GM21515 (cell line): ENCODE measurements at regions not wholly inside any gene's neighbourhood (a gene's known extent, or its start where the extent isn't known, plus 50 kb on each side); places are given as distances from the start of the nearest gene placed in this dataset.

Experiments
- ATAC-seq: cut with Tn5 transposase; IDR thresholded peaks from one replicate; pipeline ENCODE4 v1.9.1; 2021; ENCODE audit not compliant: unreplicated experiment

- no peak for ATAC-seq
Measured at GRCh38 chr1:118254491-118255425, 69.7 kb upstream of the SPAG17 start.

- ATAC-seq, result no peak
Measured at GRCh38 chr1:118254001-118254400, 69.0 kb upstream of the SPAG17 start.

DNA sequence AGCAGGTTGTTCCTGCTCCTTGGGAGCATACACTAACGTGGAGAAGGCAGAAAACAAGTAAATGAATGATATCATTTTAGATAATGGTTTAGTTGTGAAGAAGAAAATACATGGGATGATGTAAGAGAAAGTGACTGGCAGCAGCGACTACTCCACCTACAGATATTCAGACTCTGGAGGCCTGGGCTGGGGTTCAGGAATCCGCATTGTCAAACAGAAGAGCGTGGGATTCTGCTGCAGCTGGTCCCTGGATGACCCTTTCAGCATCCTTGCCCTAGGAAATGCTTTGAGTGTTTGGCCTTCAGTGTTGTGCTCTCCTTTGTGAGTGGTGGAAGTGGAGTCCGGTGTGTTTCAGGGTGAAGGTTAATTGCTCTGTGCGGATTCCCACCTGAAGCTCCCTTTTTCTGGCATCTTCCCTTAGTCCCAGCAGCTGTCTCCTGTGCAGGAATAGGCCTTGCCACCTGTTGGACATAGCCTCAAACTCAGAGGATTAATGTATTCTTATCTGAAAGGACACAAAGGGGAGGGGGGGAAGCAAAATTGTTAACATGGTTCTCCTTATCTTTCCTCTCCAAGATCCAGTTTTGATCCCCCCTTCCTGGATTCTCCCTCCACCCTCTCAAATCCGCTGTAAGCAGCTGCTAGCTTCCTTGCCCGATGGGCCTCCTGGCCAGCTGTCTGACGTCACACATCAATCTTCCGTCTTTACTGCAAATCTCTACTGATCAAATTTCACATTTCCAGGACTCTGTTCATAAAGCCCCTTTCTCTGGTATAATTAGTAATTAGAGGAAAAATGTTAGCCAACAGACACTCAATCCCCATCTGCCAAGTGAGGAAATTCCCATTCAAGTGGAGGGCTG is 68.3 kb upstream of the SPAG17 start:
- ATAC-seq, result no peak

- ATAC-seq, result no peak
Measured at GRCh38 chr1:118252624-118253023, 67.6 kb upstream of the SPAG17 start.

DNA sequence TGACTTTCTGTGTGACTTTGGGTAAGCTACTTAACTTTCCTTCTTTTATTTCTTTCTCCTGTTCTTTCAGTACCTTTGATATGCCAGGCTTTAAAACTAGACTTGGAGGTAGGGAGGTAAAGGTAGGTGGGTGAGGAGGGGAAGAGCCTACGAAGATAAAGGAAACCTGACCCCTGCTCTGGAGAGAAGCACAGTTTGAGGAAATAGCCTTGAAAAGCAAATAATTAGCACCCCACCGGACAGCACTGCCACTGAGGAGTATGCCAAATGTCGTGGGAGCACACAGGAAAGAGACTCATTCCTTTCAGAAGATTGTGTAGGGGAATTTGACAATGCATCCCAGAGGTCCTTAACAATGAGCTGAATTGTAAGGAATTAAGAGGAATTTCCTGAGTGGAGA is 65.2 kb upstream of the SPAG17 start:
- no peak for ATAC-seq

GRCh38 chr1:118249641-118250040 is 64.6 kb upstream of the SPAG17 start:
- ATAC-seq, result no peak

DNA sequence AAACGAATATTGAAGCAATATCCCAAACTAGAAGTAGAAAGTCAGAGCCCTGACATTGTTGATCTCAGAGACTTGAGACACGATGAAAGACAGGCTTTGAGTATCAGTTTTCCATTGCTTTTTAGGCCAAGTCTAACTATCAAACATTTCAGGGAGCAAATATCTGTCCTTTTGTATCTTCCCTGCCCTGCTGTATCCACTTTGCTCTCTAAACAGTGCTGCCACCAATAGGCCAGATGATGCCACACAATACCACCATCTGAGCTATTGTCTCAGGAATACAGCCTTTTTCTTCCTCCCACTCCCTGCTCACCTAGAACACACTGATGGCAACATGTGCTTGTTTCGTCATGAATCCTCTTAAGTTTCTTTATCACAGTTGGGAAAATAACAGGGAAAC is 62.6 kb upstream of the SPAG17 start:
- ATAC-seq, result no peak

DNA sequence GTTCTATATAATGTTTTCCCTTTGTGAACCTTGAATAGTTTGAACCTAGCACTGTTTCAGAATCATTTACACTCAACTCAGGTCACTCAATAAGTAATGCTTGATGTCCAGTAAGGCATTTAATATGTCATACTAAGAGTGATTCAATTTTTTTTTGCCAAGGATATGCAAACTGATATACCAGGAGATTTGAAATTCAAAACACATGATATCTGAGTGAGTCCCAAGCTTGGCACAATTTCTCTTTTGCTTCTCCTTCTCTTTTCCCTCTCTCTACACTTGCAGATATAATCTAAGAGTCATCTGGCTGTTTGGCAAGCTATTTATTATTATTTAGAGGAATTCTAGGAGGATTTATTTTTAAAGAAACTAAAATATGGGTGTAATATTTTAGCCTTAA is 61.6 kb upstream of the SPAG17 start:
- no peak for ATAC-seq

DNA sequence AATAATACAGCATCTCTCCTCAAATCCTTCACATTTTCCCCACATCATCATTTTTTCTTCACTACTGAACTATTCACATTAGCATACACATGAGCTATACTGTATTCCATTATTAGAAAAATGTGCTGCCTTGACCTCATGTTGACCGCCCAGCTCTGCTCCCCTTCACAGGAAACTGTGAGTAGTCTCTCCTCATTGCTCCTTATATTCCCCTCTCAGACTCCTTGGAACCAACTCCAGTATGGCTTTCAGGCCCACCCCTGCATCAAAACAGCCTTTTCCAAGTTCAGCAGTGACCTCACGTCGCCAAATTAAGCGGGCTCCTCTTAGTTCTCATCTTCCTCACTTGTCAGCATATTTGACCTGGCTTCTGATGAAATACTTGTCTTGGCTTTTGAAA is 59.2 kb upstream of the SPAG17 start:
- ATAC-seq, result no peak

DNA sequence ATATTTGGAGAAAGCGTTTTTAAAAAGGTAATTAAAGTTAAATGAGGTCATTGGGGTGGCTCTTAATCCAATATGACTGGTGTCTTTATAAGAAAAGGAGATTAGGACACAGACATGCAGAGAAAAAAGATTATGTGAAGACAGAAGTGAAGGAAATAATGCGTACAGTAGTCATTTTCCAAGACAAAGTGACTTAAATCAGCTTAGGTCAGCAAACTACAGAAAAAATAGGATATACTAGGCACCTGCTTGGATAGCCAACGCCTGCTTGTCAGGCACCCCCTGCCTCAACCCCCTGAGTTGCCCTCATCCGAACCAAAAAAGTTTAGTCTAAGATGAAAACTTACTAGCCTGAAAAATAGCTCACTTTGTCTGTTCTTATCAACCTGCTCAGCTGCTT is 58.2 kb upstream of the SPAG17 start:
- ATAC-seq, result no peak
